H1 (cell line): ENCODE measurements at regions not wholly inside any gene's neighbourhood (a gene's known extent, or its start where the extent isn't known, plus 50 kb on each side); places are given as distances from the start of the nearest gene placed in this dataset.

Experiments used
- CTCF ChIA-PET: fragments of 300-600 bp; sonication (Branson Sonifier 250); formaldehyde crosslinking; loops from one replicate; lab custom pipeline; 2021; ENCODE audit not compliant: partially characterized antibody; lab: Charles Lee
- POLR2A ChIA-PET: fragments of 300-600 bp; sonication (Branson Sonifier 250); formaldehyde crosslinking; loops from one replicate; lab custom pipeline; 2021; ENCODE audit warnings: inconsistent platforms; ENCODE audit not compliant: partially characterized antibody; lab: Charles Lee
- DNase-seq, 2 experiments: peaks; one replicate each; pipeline versions ENCODE4 v3.0.0 to v3.0.0-alpha.2; 2010 to 2022; ENCODE audit warnings: low spot score in 2 of 2, low read depth in 1 of 2, mixed read lengths in 1 of 2
- FAIRE-seq: peaks from 2 replicates; lab custom pipeline; 2011; peaks lifted over from hg19 to GRCh38; lab: Jason Lieb, UNC
- H2AFZ ChIP-seq: 2 replicates; pipeline ENCODE4 v1.8.1; 2012; ENCODE audit warnings: low read length, inconsistent platforms
- H2AK5ac ChIP-seq: 2 replicates; pipeline ENCODE4 v1.6.1; 2013; ENCODE audit warnings: low read depth, low read length
- H2BK120ac ChIP-seq: replicated peaks from 2 replicates; pipeline ENCODE3; 2013; ENCODE audit warnings: low read depth, low read length, inconsistent platforms
- H2BK12ac ChIP-seq: 2 replicates; pipeline ENCODE4 v1.6.1; 2013; ENCODE audit warnings: low read depth, low read length
- H2BK15ac ChIP-seq: 2 replicates; pipeline ENCODE4 v1.6.1; 2013; ENCODE audit warnings: low read length
- H2BK20ac ChIP-seq: 2 replicates; pipeline ENCODE4 v1.6.1; 2013; ENCODE audit warnings: low read length
- H2BK5ac ChIP-seq: 2 replicates; pipeline ENCODE4 v1.6.1; 2013; ENCODE audit warnings: low read depth, low read length
- H3K14ac ChIP-seq: 2 replicates; pipeline ENCODE4 v1.6.1; 2013; ENCODE audit warnings: inconsistent platforms; ENCODE audit not compliant: insufficient read length
- H3K18ac ChIP-seq: 2 replicates; pipeline ENCODE4 v1.6.1; 2013; ENCODE audit warnings: low read length; ENCODE audit errors: extremely low read depth
- H3K23ac ChIP-seq: 2 replicates; pipeline ENCODE4 v1.6.1; 2013; ENCODE audit warnings: inconsistent platforms; ENCODE audit not compliant: insufficient read length
- H3K23me2 ChIP-seq: 2 replicates; pipeline ENCODE4 v1.6.1; 2013; ENCODE audit warnings: low read depth, low read length
- H3K27ac ChIP-seq: 2 replicates; pipeline ENCODE4 v1.6.1; 2011; ENCODE audit warnings: low read depth, low read length, inconsistent platforms
- H3K27me3 ChIP-seq, 4 experiments: replicated peaks in 1 of 4; 1 replicate in 1 of 4; 2 replicates in 3 of 4; pipeline versions ENCODE4 v1.6.1 to v1.8.1; 2011 to 2013; ENCODE audit warnings: low read length in 3 of 4, mild to moderate bottlenecking in 3 of 4, inconsistent platforms in 2 of 4, mixed read lengths in 2 of 4, moderate library complexity in 1 of 4; ENCODE audit not compliant: control insufficient read depth in 3 of 4, insufficient read depth in 3 of 4; ENCODE audit errors: extremely low read depth in 1 of 4
- H3K36me3 ChIP-seq, 4 experiments: 2 replicates each; pipeline versions ENCODE4 v1.6.1 to v1.8.1; 2011 to 2013; ENCODE audit warnings: mild to moderate bottlenecking in 4 of 4, low read length in 3 of 4, moderate library complexity in 2 of 4, control low read depth in 1 of 4, inconsistent platforms in 1 of 4; ENCODE audit not compliant: insufficient read depth in 4 of 4, control insufficient read depth in 2 of 4
- H3K4ac ChIP-seq: replicated peaks from 2 replicates; pipeline ENCODE3; 2013; ENCODE audit warnings: low read length, low read depth, mixed read lengths, inconsistent platforms; ENCODE audit not compliant: insufficient read length
- H3K4me1 ChIP-seq, 4 experiments: replicated peaks in 1 of 4; 1 replicate in 1 of 4; 2 replicates in 3 of 4; pipeline versions ENCODE4 v1.6.1 to v1.8.1; 2011 to 2013; ENCODE audit warnings: low read length in 3 of 4, inconsistent platforms in 2 of 4, mixed read lengths in 1 of 4; ENCODE audit not compliant: insufficient read depth in 4 of 4, control insufficient read depth in 3 of 4
- H3K4me2 ChIP-seq, 2 experiments: 2 replicates each; pipeline versions ENCODE4 v1.6.1 to v1.8.1; 2011 to 2013; ENCODE audit warnings: low read depth in 2 of 2, low read length in 2 of 2, control low read depth in 1 of 2, inconsistent platforms in 1 of 2, mild to moderate bottlenecking in 1 of 2; ENCODE audit not compliant: insufficient read depth in 1 of 2
- H3K4me3 ChIP-seq, 4 experiments: fragments of 200-600, 300-600 bp in 1 of 4; sonication (generic), shearing (Covaris generic), sonication (Bioruptor Twin) in 1 of 4; 2 replicates each; pipeline versions ENCODE4 v1.5.1 to v1.8.1; 2011 to 2016; ENCODE audit warnings: low read length in 4 of 4, low read depth in 3 of 4, control low read depth in 2 of 4, inconsistent platforms in 2 of 4, mild to moderate bottlenecking in 2 of 4, mixed read lengths in 1 of 4, moderate library complexity in 1 of 4; ENCODE audit not compliant: insufficient read depth in 2 of 4; ENCODE audit errors: extremely low read depth in 1 of 4
- H3K56ac ChIP-seq: replicated peaks from 2 replicates; pipeline ENCODE3; 2013; ENCODE audit warnings: low read depth, mild to moderate bottlenecking, mixed read lengths, low read length, inconsistent platforms; ENCODE audit not compliant: insufficient read length
- H3K79me1 ChIP-seq: 2 replicates; pipeline ENCODE4 v1.6.1; 2013; ENCODE audit warnings: low read depth, low read length, control low read depth
- H3K79me2 ChIP-seq, 2 experiments: 2 replicates each; pipeline versions ENCODE4 v1.6.1 to v1.8.1; 2012 to 2013; ENCODE audit warnings: low read length in 2 of 2, mild to moderate bottlenecking in 2 of 2, inconsistent platforms in 1 of 2; ENCODE audit not compliant: insufficient read depth in 2 of 2, control insufficient read depth in 1 of 2
- H3K9ac ChIP-seq, 4 experiments: replicated peaks in 1 of 4; 1 replicate in 1 of 4; 2 replicates in 3 of 4; pipeline versions ENCODE4 v1.6.1 to v1.8.1; 2011 to 2013; ENCODE audit warnings: low read depth in 3 of 4, low read length in 3 of 4, control low read depth in 2 of 4, mild to moderate bottlenecking in 2 of 4, moderate library complexity in 2 of 4, inconsistent platforms in 1 of 4; ENCODE audit errors: extremely low read depth in 1 of 4
- H3K9me3 ChIP-seq, 2 experiments: 2 replicates each; pipeline versions ENCODE4 v1.6.1 to v1.8.1; 2012 to 2013; ENCODE audit warnings: mild to moderate bottlenecking in 2 of 2, moderate library complexity in 2 of 2, control low read depth in 1 of 2, inconsistent platforms in 1 of 2, low read depth in 1 of 2, low read length in 1 of 2, mixed read lengths in 1 of 2; ENCODE audit not compliant: insufficient read depth in 2 of 2
- H4K20me1 ChIP-seq, 2 experiments: replicated peaks in 1 of 2; 2 replicates each; pipeline versions ENCODE3 to v1.8.1; 2011 to 2013; ENCODE audit warnings: inconsistent platforms in 2 of 2, low read length in 2 of 2, mild to moderate bottlenecking in 1 of 2; ENCODE audit not compliant: insufficient read depth in 2 of 2, control insufficient read depth in 1 of 2
- H4K5ac ChIP-seq: 2 replicates; pipeline ENCODE4 v1.6.1; 2013; ENCODE audit warnings: low read length, low read depth, mixed read lengths, inconsistent platforms; ENCODE audit not compliant: insufficient read length
- H4K8ac ChIP-seq: 2 replicates; pipeline ENCODE4 v1.8.0; 2013; ENCODE audit warnings: mild to moderate bottlenecking, moderate library complexity, low read length, inconsistent platforms; ENCODE audit not compliant: insufficient read depth; ENCODE audit errors: extremely low read depth
- H4K91ac ChIP-seq: replicated peaks from 2 replicates; pipeline ENCODE3; 2013; ENCODE audit warnings: low read length, mixed read lengths, inconsistent platforms; ENCODE audit not compliant: insufficient read length
- CBX8 ChIP-seq: fragments of 300-800, 300-1000 bp; sonication (generic); IDR thresholded peaks from 2 replicates; pipeline ENCODE4 v1.7.1; 2016; ENCODE audit warnings: low read depth, low read length, borderline replicate concordance
- CHD1 ChIP-seq: IDR thresholded peaks from 2 replicates; pipeline ENCODE4 v1.6.1; 2012; ENCODE audit warnings: low read depth, low read length, improper control_type of control experiment
- CTBP2 ChIP-seq: IDR thresholded peaks from 2 replicates; pipeline ENCODE4 v1.7.0; 2011; ENCODE audit warnings: borderline replicate concordance, mild to moderate bottlenecking, moderate library complexity, mixed read lengths, low read length; ENCODE audit not compliant: insufficient read depth, insufficient read length
- EZH2 ChIP-seq: fragments of 200-600 bp; sonication (generic); IDR thresholded peaks from 2 replicates; pipeline ENCODE4 v1.7.1; 2012; ENCODE audit warnings: low read depth, mild to moderate bottlenecking, moderate library complexity, low read length, inconsistent platforms; ENCODE audit not compliant: severe bottlenecking
- YY1 ChIP-seq: IDR thresholded peaks from 2 replicates; pipeline ENCODE4 v1.6.1; 2011; ENCODE audit warnings: low read depth, mild to moderate bottlenecking, low read length
- WGBS, 2 experiments: shearing (Covaris generic) in 1 of 2; methylation state at CpG; one replicate each; pipeline versions ENCODE4 v1.1.6 to v1.1.7; 2013 to 2015; ENCODE audit warnings: low lambda C conversion rate in 2 of 2, mixed read lengths in 2 of 2, inconsistent platforms in 1 of 2, low coverage in 1 of 2, missing lambda C conversion rate in 1 of 2; ENCODE audit not compliant: insufficient replicate concordance in 2 of 2, insufficient coverage in 1 of 2, insufficient read length in 1 of 2; ENCODE audit errors: extremely low coverage in 1 of 2, missing lambda C conversion rate in 1 of 2; 5-methylcytosine and 5-hydroxymethylcytosine counted together
- TF ChIP-seq, protein P1 (sequence below): IDR thresholded peaks from 2 replicates; pipeline ENCODE4 v1.6.1; 2011; ENCODE audit warnings: low read depth, mild to moderate bottlenecking, low read length; ENCODE audit not compliant: insufficient read depth
- TF ChIP-seq, protein P2 (sequence below): IDR thresholded peaks from 2 replicates; pipeline ENCODE4 v1.6.1; 2012; ENCODE audit warnings: inconsistent platforms

DNA sequence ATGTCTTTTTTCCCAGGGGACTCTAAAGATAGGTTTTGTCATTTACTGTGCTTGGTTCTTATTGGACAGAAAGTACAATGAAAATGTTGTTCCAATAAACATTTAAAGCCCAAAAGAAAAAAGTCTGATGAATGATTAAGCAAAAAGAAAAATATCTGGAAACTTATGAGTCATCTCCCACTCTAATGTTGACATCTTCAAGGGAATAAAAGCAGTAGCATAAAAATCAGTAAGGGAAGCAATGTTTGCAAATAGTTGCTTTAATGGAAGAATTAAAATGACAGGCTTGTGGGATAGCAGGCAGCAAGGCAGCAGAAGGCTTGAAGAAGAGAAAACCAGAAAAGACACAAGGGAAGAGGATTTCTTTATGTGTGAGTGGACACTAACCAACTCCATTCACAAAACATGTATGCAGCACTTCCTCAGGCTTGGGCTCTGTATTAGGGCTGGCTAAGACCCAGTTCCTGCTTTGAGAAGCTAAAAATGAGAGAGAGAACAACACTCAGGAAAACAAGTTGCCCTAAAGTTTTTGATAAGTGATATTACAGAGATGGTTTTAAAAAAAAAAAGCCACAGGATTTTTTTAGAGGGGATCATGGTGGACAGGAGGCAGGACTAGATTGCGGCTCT is 263.2 kb upstream of the NT5E start:
- H4K91ac ChIP-seq = no peak overlapping the region
- H3K36me3 ChIP-seq = no peaks in the 10 kb centered on the region
- no peak overlapping the region for H3K4me3 ChIP-seq
- H3K79me1 ChIP-seq = no peaks in the 10 kb centered on the region
- no peak overlapping the region for H3K23ac ChIP-seq
- H4K8ac ChIP-seq = no peak overlapping the region
- CTCF ChIA-PET = no interaction called here
- TF ChIP-seq, protein P1, sequence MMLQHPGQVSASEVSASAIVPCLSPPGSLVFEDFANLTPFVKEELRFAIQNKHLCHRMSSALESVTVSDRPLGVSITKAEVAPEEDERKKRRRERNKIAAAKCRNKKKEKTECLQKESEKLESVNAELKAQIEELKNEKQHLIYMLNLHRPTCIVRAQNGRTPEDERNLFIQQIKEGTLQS = no peak
- no peak for TF ChIP-seq CHD1
- TF ChIP-seq, protein P2, sequence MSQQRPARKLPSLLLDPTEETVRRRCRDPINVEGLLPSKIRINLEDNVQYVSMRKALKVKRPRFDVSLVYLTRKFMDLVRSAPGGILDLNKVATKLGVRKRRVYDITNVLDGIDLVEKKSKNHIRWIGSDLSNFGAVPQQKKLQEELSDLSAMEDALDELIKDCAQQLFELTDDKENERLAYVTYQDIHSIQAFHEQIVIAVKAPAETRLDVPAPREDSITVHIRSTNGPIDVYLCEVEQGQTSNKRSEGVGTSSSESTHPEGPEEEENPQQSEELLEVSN = no peak
- no peak for TF ChIP-seq EZH2
- TF ChIP-seq CBX8 = no peak
- TF ChIP-seq CTBP2 = no peak
- TF ChIP-seq YY1 = no peak
- DNase-seq = no peak
- no peak overlapping the region for H3K4ac ChIP-seq
- no peaks in the 10 kb centered on the region for H3K4me1 ChIP-seq
- H2BK5ac ChIP-seq = no peak overlapping the region
- no peak overlapping the region for H2AFZ ChIP-seq
- POLR2A ChIA-PET = no interaction called here
- no peaks in the 10 kb centered on the region for H3K23me2 ChIP-seq
- no peak overlapping the region for H3K18ac ChIP-seq
- H3K4me2 ChIP-seq = no peak overlapping the region
- no peak overlapping the region for H3K9ac ChIP-seq
- no peaks in the 10 kb centered on the region for H4K20me1 ChIP-seq
- no peak overlapping the region for H2BK12ac ChIP-seq
- H2BK20ac ChIP-seq = no peak overlapping the region
- H3K56ac ChIP-seq = no peak overlapping the region
- no peak overlapping the region for H2AK5ac ChIP-seq
- H2BK15ac ChIP-seq = no peak overlapping the region
- 93% methylated on average over 1 of the region's 1 CpG; no CpG with 5 or more reads in 1 of the 2 experiments for WGBS, 2 experiments
- no peaks in the 10 kb centered on the region for H3K79me2 ChIP-seq
- H3K27me3 ChIP-seq = no peaks in the 10 kb centered on the region
- no peak overlapping the region for H2BK120ac ChIP-seq
- no peak overlapping the region for H3K14ac ChIP-seq
- FAIRE-seq = no peak
- H4K5ac ChIP-seq = no peak overlapping the region
- no peak overlapping the region for H3K27ac ChIP-seq
- H3K9me3 ChIP-seq = no peaks in the 10 kb centered on the region
